Endothelial cell of umbilical vein (primary cell): ENCODE measurements at regions not wholly inside any gene's neighbourhood (a gene's known extent, or its start where the extent isn't known, plus 50 kb on each side); places are given as distances from the start of the nearest gene placed in this dataset.

ENCODE experiments used
- BruUV-seq: library from RNA; stranded (reverse); fragments of 400-500 nt; replicated peaks from 2 replicates; lab custom pipeline; 2021; lab: Mats Ljungman, UMichigan
- CTCF ChIA-PET: fragments of 300-600, 350-600 bp; sonication (Branson Sonifier 250); formaldehyde crosslinking; loops from one replicate; lab custom pipeline; 2021; ENCODE audit warnings: antibody characterized with exemption, inconsistent platforms; lab: Charles Lee
- POLR2A ChIA-PET: fragments of 300-600, 350-600 bp; sonication (Branson Sonifier 250); formaldehyde crosslinking; loops from one replicate; lab custom pipeline; 2021; ENCODE audit warnings: antibody characterized with exemption, inconsistent platforms; lab: Charles Lee
- DNase-seq: peaks from one replicate; pipeline ENCODE4 v3.0.0-alpha.2; 2011; ENCODE audit warnings: low read depth, low spot score
- FAIRE-seq: peaks from 2 replicates; lab custom pipeline; 2011; peaks lifted over from hg19 to GRCh38; lab: Jason Lieb, UNC
- H2AFZ ChIP-seq: 2 replicates; pipeline ENCODE4 v1.6.0; 2012; ENCODE audit warnings: low read depth, low read length, control low read depth, inconsistent platforms
- H3K27ac ChIP-seq: 2 replicates; pipeline ENCODE4 v1.5.1; 2011; ENCODE audit warnings: low read depth, mild to moderate bottlenecking, control low read depth, low read length, moderate library complexity; ENCODE audit not compliant: insufficient read depth
- H3K27me3 ChIP-seq, 2 experiments: 2 replicates each; pipeline versions ENCODE4 v1.6.0 to v1.6.1; 2011; ENCODE audit warnings: low read length in 2 of 2, mixed read lengths in 1 of 2; ENCODE audit not compliant: control insufficient read depth in 2 of 2, insufficient read depth in 2 of 2
- H3K36me3 ChIP-seq, 2 experiments: 2 replicates in 1 of 2; 3 replicates in 1 of 2; pipeline ENCODE4 v1.5.1; 2011; ENCODE audit warnings: low read length in 2 of 2, mild to moderate bottlenecking in 1 of 2, moderate library complexity in 1 of 2; ENCODE audit not compliant: control insufficient read depth in 2 of 2, insufficient read depth in 2 of 2; ENCODE audit errors: extremely low read depth in 1 of 2
- H3K4me1 ChIP-seq: 3 replicates; pipeline ENCODE4 v1.5.1; 2011; ENCODE audit warnings: mild to moderate bottlenecking, low read length; ENCODE audit not compliant: control insufficient read depth, insufficient read depth; ENCODE audit errors: extremely low read depth
- H3K4me2 ChIP-seq: 2 replicates; pipeline ENCODE4 v1.6.1; 2011; ENCODE audit warnings: low read length, control low read depth, mixed read lengths; ENCODE audit not compliant: insufficient read depth
- H3K4me3 ChIP-seq, 3 experiments: fragments of 200-600 bp in 1 of 3; sonication (generic), shearing (Covaris generic) in 1 of 3; replicated peaks in 1 of 3; 2 replicates each; pipeline ENCODE4 v1.5.1; 2011 to 2016; ENCODE audit warnings: control low read depth in 3 of 3, low read length in 3 of 3, mild to moderate bottlenecking in 2 of 3, inconsistent platforms in 1 of 3, low read depth in 1 of 3, moderate library complexity in 1 of 3; ENCODE audit not compliant: insufficient read depth in 1 of 3
- H3K79me2 ChIP-seq: 2 replicates; pipeline ENCODE4 v1.6.0; 2012; ENCODE audit warnings: low read length, inconsistent platforms; ENCODE audit not compliant: control insufficient read depth, insufficient read depth
- H3K9ac ChIP-seq: replicated peaks from 2 replicates; pipeline ENCODE3; 2011; ENCODE audit warnings: low read length, control low read depth; ENCODE audit not compliant: insufficient read depth; ENCODE audit errors: extremely low read depth
- H3K9me1 ChIP-seq: replicated peaks from 3 replicates; pipeline ENCODE4 v1.6.0; 2011; ENCODE audit warnings: mild to moderate bottlenecking, low read length; ENCODE audit not compliant: control insufficient read depth, insufficient read depth; ENCODE audit errors: extremely low read depth
- H3K9me3 ChIP-seq: replicated peaks from 2 replicates; pipeline ENCODE4 v1.5.1; 2012; ENCODE audit warnings: low read length, inconsistent platforms; ENCODE audit not compliant: control insufficient read depth, insufficient read depth
- H4K20me1 ChIP-seq: replicated peaks from 2 replicates; pipeline ENCODE3; 2011; ENCODE audit warnings: mild to moderate bottlenecking, low read length; ENCODE audit not compliant: control insufficient read depth, insufficient read depth; ENCODE audit errors: extremely low read depth
- CTCF ChIP-seq, 2 donors: IDR thresholded peaks; 1 replicate in 1 of 2; 2 replicates in 1 of 2; pipeline ENCODE4 v1.5.1; 2011; ENCODE audit warnings: low read length in 2 of 2, mild to moderate bottlenecking in 2 of 2, moderate library complexity in 2 of 2, control low read depth in 1 of 2, inconsistent platforms in 1 of 2, low read depth in 1 of 2; ENCODE audit not compliant: insufficient read depth in 1 of 2; ENCODE audit errors: extremely low read depth in 1 of 2
- EZH2 ChIP-seq: IDR thresholded peaks from 2 replicates; pipeline ENCODE4 v1.6.1; 2012; ENCODE audit warnings: borderline replicate concordance, low read depth, mild to moderate bottlenecking, moderate library complexity, low read length, inconsistent platforms; ENCODE audit not compliant: severe bottlenecking
- FOS ChIP-seq: IDR thresholded peaks from 2 replicates; pipeline ENCODE4 v1.6.1; 2011; ENCODE audit warnings: mild to moderate bottlenecking, low read length, moderate library complexity, borderline replicate concordance; ENCODE audit not compliant: insufficient read depth
- GATA2 ChIP-seq: IDR thresholded peaks from 2 replicates; pipeline ENCODE4 v1.7.0; 2011; ENCODE audit warnings: low read depth, mild to moderate bottlenecking, moderate library complexity, mixed read lengths, low read length; ENCODE audit not compliant: insufficient read length, insufficient read depth
- JUN ChIP-seq: IDR thresholded peaks from 2 replicates; pipeline ENCODE4 v1.6.1; 2011; ENCODE audit warnings: borderline replicate concordance, low read depth; ENCODE audit not compliant: insufficient read length, insufficient read depth
- MYC ChIP-seq: IDR thresholded peaks from one replicate; pipeline ENCODE4 v1.6.1; 2011; ENCODE audit warnings: mild to moderate bottlenecking, low read depth, low read length
- POLR2A ChIP-seq: IDR thresholded peaks from 2 replicates; pipeline ENCODE4 v1.6.1; 2012; ENCODE audit warnings: low read depth, mild to moderate bottlenecking, control low read depth, low read length
- POLR2AphosphoS5 ChIP-seq: IDR thresholded peaks from 2 replicates; pipeline ENCODE4 v1.6.1; 2012; ENCODE audit warnings: low read depth, mild to moderate bottlenecking, control low read depth, low read length, moderate library complexity; ENCODE audit not compliant: insufficient read depth
- dilution Hi-C: fragments of 300-500 bp; cut with MboI; formaldehyde crosslinking; loops from one replicate; pipeline ENCODE4 v1.15.0; 2019; ENCODE audit warnings: low sequenced_read_pairs; ENCODE audit not compliant: extremely low pct_ligation_motif_present
- intact Hi-C: fragments of 100-400 bp; cut with micrococcal nuclease; formaldehyde crosslinking; loops from one replicate; pipeline ENCODE4 v1.10.0; 2022
- TF ChIP-seq, protein P1 (sequence below): IDR thresholded peaks from 2 replicates; pipeline ENCODE4 v1.6.1; 2011; ENCODE audit not compliant: insufficient read depth, insufficient read length

DNA sequence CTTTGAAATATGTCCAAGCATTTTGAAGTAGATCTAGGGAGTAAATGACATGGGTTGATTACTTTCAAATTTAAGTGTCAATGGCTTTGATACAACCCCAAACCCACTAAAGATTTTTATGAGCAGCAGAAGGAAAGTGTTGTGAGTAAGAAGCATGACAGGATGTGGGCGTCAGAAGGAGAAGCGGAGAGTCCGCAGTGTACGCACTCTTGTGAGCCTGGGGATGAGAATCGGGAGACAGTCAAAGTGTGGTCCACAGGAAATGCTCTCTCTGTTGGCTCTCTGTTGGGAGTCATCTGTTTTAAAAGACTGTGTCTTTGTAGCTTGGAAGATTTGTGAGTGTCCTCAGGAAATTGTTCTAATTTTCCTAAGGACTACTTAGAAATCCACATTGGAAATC lies 629.8 kb upstream of the ADARB2 start:
- no peak overlapping the region for H3K9ac ChIP-seq
- no peaks in the 10 kb centered on the region for H4K20me1 ChIP-seq
- no peak for TF ChIP-seq GATA2
- no peak for TF ChIP-seq POLR2A
- TF ChIP-seq EZH2: no peak
- TF ChIP-seq MYC: no peak
- no peak for TF ChIP-seq JUN
- TF ChIP-seq FOS: no peak
- TF ChIP-seq POLR2AphosphoS5: no peak
- TF ChIP-seq CTCF (IDR thresholded peaks at IDR 0.05; ENCODE audit: extremely low read depth in 1 of 2, insufficient read depth in 1 of 2, low read depth in 1 of 2, low read length in 2 of 2): no peak
- TF ChIP-seq, protein P1, sequence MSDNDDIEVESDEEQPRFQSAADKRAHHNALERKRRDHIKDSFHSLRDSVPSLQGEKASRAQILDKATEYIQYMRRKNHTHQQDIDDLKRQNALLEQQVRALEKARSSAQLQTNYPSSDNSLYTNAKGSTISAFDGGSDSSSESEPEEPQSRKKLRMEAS: no peak
- dilution Hi-C loops: no loop called here
- intact Hi-C loops: no loop called here
- no peaks in the 10 kb centered on the region for H3K9me3 ChIP-seq
- no peak for FAIRE-seq
- ChIA-PET CTCF (no interaction called here), POLR2A (no interaction called here)
- H3K79me2 ChIP-seq: no peaks in the 10 kb centered on the region
- no peaks in the 10 kb centered on the region for H3K36me3 ChIP-seq
- H2AFZ ChIP-seq: no peak overlapping the region
- BruUV-seq: no TSS peak
- no peak overlapping the region for H3K4me2 ChIP-seq
- H3K27me3 ChIP-seq: no peaks in the 10 kb centered on the region
- H3K27ac ChIP-seq: no peak overlapping the region
- no peak overlapping the region for H3K4me3 ChIP-seq
- no peaks in the 10 kb centered on the region for H3K9me1 ChIP-seq
- H3K4me1 ChIP-seq: no peaks in the 10 kb centered on the region
- DNase-seq: no peak
